HG02852 (cell line): ENCODE measurements at regions not wholly inside any gene's neighbourhood (a gene's known extent, or its start where the extent isn't known, plus 50 kb on each side); places are given as distances from the start of the nearest gene placed in this dataset.

Experiments used
- ATAC-seq: cut with Tn5 transposase; IDR thresholded peaks from one replicate; pipeline ENCODE4 v1.9.1; 2021; ENCODE audit warnings: mild to moderate bottlenecking, moderate library complexity; ENCODE audit not compliant: unreplicated experiment

DNA sequence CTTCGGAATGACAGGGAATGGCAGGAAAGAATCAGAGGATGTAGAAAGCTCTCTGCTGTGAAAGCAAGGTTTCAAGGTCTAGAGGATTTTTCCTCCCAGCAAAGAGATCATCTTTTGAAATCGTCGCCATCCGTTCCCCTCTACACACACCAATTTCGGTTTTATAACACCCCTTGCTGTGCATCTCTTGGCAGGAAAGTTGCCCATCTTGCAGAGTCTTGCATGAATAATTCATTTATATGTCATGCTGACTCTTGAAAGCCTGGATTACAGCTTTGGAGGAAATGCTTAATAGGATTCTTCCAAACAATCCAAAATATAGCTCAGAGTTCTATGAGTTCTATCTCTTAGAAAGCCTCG, 262.7 kb downstream of the CHL1 start:
- no peak for ATAC-seq

DNA sequence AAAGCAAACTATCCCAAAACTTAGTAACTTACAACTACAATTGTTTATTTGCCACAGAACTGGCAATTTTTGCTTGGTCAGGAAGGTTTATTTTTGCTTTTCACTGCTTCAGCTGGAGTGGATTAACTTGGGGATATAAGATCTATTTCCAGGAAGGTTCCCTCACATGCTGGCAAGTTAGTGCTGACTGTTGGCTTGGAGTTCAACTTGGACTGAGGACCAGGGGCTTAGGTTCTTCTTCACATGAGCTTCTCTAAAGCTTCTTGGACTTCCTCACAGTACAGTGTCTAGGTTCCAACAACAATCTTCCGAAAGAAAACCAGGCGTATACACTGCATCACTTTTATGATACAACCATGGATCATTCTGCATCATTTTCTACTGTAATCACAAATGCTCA, 264.4 kb downstream of the CHL1 start:
- no peak for ATAC-seq

GRCh38 chr3:462851-463250, 266.3 kb downstream of the CHL1 start:
- ATAC-seq, result no peak

- peak; percentile 99 for ATAC-seq
These were observed 267.0 kb downstream of the CHL1 start for GRCh38 chr3:463252-464192.

DNA sequence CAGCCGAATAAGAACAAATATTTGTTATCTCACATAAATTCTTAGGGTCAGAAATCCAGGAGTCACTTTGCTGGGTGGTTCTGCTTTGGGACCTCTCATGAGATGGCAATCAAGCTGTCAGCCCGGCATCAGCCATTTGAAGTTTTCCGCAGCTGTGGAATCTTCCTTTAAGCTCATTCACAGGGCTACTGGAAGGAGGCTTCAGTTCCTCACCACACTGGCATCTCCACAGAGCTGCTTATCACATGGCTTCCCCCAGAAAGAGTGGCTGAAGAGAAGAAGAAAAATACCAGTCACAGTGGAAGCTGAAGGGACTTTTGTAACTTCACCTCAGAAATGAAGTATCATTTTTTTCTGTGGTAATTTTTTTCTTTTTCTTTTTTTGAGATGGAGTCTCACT, 267.7 kb downstream of the CHL1 start:
- peak; percentile 41 for ATAC-seq

- ATAC-seq, result no peak
These were observed 271.6 kb downstream of the CHL1 start for GRCh38 chr3:468172-468571.

DNA sequence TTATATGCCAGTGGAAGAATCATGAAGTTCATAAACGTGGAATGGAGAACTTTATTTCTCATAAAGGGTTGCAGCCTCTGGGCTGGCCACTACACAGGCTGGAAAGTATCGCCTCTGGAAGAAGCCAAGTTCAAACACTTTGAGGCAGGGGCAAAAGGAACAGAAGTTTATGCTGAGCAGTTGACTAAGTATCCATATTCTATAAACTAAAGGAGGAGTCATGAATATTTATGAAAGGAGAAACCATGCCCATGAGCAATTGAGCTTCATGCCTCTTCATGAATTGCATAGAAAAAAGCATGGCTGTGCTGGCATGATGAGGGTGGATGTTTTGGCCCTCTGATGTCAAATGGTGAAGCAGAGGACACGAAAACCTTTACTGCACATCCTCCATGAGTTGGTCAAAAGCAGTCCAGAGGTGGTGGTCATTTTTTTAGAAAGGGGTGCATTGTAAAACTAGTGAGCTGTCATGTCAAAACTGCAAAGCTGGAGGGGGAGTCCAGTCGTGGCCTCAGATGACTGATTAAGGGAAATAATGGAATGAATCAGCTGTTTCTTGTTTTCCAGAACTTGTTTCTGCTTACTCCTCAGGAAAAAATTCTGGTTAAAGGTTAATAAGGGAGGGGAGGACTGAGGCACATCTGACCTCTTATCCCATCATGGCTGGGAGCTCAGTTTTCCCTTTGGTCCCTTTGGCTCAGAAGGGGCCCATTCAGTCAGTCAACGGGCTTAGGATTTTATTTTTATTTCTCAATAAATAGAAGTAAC, 276.7 kb downstream of the CHL1 start:
- ATAC-seq, result peak; percentile 82

DNA sequence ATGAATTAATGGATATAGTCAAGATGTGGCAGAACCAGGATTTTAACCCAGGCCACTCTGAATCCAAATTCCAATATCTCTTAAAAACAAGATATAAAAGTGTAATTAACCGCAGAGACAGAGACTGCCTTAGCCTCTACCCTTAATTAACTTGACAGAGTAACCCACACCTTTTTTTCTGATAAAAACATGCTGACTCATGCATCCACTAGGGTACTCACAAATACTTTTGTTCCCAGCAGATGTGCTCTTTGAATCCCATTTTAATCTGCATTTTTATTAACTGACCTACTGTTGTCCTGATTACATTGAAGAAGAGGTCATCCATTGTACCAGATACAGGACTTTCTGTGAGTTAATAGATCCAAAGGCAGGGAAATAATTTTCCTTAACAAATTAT, 278.3 kb downstream of the CHL1 start:
- no peak for ATAC-seq

GRCh38 chr3:480070-480469, 283.5 kb downstream of the CHL1 start:
- ATAC-seq, result peak; percentile 70

DNA sequence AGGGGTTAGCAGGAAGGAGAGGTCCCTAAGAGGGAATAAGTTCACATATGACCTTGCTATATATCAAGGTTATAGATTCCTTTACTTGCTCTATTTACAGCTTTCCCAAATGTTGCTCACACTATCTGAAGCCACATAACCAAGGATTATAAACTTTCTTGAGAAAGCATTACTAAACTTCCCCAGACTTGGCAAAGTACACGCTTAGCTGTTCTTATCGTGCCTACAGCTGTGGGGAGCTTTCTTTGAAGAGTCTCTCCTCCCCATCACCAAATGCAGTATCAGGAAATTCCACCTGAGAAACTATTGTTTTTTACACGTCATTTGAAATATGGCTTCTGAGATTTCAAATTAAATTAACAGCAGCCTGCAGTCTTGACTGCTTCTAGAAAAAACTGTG, 284.5 kb downstream of the CHL1 start:
- no peak for ATAC-seq

DNA sequence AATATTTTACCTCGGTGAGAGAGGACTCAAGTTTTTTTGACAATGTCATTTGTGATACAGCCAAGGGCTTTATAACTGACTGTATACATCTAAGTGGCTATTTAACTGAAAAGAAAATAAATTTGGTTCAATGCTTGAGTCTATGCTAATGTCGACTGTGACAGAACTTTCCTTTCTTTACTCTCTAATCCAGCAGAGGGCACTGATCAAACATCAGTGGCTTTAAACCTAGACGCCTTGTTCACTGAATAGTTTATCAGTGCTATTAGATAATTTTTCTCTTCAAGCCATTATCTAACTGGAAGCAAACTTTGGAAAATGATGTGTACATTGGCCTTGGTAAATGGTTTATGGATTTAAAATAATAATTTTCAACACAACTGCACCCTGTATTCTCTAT, 285.1 kb downstream of the CHL1 start:
- ATAC-seq, result peak; percentile 50

DNA sequence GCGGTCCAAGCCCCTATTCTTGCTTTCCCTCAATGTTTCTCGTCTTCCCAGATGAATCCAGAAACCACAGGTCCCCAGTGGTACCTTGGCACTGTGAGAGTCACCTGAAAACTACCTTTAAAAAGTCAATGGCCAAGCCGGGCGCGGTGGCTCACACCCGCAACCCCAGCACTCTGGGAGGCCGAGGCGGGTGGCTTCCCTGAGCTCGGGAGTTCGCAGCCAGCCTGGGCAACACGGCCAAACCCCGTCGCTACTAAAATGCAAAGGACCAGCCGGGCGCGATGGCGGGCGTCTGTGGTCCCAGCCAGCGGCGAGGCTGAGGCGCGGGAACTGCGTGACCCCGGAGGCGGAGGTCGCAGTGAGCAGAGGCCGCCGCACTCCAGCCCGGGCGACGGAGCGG, 285.9 kb downstream of the CHL1 start:
- no peak for ATAC-seq

GRCh38 chr3:484341-484740, 287.8 kb downstream of the CHL1 start:
- no peak for ATAC-seq

GRCh38 chr3:487614-488013, 291.1 kb downstream of the CHL1 start:
- ATAC-seq, result no peak

DNA sequence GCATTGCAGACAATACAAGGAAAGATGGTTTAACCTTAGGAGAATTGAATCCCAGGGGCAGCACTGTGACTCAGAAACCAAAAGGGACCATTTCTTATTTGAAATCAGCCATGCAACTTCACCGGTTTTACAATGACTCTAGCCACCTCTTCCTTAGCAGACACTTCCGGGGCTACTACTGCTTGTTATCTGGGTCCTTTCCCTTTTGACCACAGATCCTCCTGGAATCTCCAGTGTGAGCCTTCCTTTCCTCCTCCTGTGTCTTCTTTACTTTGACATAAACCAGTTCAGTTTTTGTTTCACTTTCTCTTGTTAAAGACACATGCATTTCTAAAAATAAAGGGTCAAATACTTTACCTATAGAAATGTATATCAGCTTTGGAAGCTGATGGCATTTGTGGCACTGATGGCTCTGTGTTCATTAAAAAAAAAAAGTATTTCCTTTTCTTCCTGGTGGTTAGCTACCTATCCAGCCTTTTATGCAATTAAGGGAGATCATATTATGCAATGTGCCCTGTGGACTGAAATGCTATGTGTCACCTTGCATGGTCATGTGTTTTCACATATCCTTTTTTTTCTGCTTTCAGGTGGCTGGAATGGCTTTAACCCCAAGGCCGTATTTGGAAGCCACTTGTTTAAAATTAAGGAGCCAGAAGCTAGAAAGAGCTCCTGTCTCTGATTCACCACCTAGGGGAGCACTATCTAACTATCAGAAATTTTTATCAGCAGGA, 296.2 kb downstream of the CHL1 start:
- ATAC-seq, result peak; percentile 59

- no peak for ATAC-seq
These were observed 297.6 kb downstream of the CHL1 start for GRCh38 chr3:494190-494589.

GRCh38 chr3:498487-498886, 301.9 kb downstream of the CHL1 start:
- ATAC-seq, result no peak

DNA sequence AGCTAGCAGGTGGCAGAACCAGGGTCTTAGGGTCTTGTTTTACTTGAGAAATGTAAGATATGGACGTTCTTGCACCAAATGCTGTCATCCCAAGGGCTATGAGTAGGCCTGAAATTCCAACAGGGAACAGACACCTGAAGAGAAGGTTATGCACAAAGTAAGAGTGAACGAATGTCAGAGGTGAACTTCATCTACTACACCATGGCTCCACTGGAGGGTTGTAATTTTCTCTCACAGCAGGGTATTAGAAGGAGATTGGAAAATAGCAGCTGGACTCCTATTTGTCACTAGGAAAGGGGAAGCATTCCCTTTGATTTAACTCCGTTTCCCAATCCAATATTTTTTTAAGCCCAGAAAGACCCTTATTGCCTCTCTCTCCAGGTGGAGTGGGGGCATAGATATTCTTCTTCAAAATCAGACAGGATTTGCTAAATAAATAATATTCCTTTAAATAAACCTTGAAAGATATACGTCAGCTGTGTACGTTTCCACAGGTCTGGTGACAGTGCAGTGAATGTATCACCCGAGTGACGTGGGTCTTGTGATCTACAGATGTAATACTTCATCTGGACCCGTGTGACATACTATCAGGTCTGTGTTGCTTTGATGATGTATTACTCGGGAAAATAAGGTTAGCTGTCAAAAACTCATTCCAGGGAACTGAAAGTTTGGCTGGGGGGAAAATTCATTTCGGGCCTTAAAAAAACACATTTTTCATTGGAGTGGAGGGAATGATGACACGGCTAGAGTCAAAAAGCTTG, 302.6 kb downstream of the CHL1 start:
- ATAC-seq, result no peak

- ATAC-seq, result no peak
These were observed 305.9 kb downstream of the CHL1 start for GRCh38 chr3:502486-502885.

GRCh38 chr3:513301-513700, 316.7 kb downstream of the CHL1 start:
- ATAC-seq, result no peak

DNA sequence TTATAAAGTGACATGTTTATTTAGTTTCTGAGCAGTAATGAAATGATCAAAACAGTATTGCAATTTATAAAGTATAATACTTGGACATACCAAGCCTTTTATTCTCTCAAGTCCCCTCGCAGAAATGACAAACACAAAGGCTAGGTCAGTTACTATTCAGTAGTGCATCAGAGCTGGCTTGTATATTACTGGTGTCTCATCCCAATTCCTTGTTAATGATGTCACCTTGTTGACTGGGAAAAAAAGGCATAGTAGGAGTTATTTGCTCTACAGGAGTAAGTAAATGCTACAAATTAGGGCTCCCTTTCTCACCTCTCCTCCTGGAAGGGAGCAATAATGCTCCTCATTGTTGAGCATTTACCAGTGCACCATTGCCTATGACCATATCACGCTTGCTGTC, 317.6 kb downstream of the CHL1 start:
- no peak for ATAC-seq
